CD14-positive monocyte (primary cell): ENCODE measurements at regions not wholly inside any gene's neighbourhood (a gene's known extent, or its start where the extent isn't known, plus 50 kb on each side); places are given as distances from the start of the nearest gene placed in this dataset.

Experiments used
- DNase-seq, 3 donors: peaks; one replicate each; pipeline ENCODE4 v3.0.0-alpha.2; 2011 to 2022
- H2AFZ ChIP-seq: 2 replicates; pipeline ENCODE4 v1.6.0; 2012; ENCODE audit warnings: mild to moderate bottlenecking, low read depth, low read length, inconsistent platforms; ENCODE audit not compliant: insufficient read depth, poor library complexity, severe bottlenecking
- H3K27ac ChIP-seq, 2 donors: 1 replicate in 1 of 2; 2 replicates in 1 of 2; pipeline ENCODE4 v1.5.1; 2012 to 2013; ENCODE audit warnings: low read length in 2 of 2, control low read depth in 1 of 2, inconsistent platforms in 1 of 2, low read depth in 1 of 2, mild to moderate bottlenecking in 1 of 2
- H3K27me3 ChIP-seq, 2 donors: one replicate each; pipeline versions ENCODE4 v1.6.0 to v1.6.1; 2011 to 2013; ENCODE audit warnings: low read length in 2 of 2; ENCODE audit not compliant: control insufficient read depth in 2 of 2, insufficient read depth in 2 of 2
- H3K36me3 ChIP-seq, 2 donors: replicated peaks in 1 of 2; 1 replicate in 1 of 2; 2 replicates in 1 of 2; pipeline versions ENCODE4 v1.5.1 to v1.6.1; 2012 to 2013; ENCODE audit warnings: low read length in 2 of 2, control low read depth in 1 of 2, inconsistent platforms in 1 of 2, mild to moderate bottlenecking in 1 of 2; ENCODE audit not compliant: insufficient read depth in 2 of 2, control insufficient read depth in 1 of 2
- H3K4me1 ChIP-seq, 2 donors: 1 replicate in 1 of 2; 2 replicates in 1 of 2; pipeline versions ENCODE4 v1.5.1 to v1.6.1; 2012 to 2013; ENCODE audit warnings: low read length in 2 of 2, control low read depth in 1 of 2, inconsistent platforms in 1 of 2, mild to moderate bottlenecking in 1 of 2, moderate library complexity in 1 of 2; ENCODE audit not compliant: insufficient read depth in 2 of 2, control insufficient read depth in 1 of 2
- H3K4me2 ChIP-seq: replicated peaks from 2 replicates; pipeline ENCODE3; 2012; ENCODE audit warnings: low read length, moderate library complexity, mild to moderate bottlenecking; ENCODE audit not compliant: poor library complexity, severe bottlenecking; ENCODE audit errors: extremely low read depth
- H3K4me3 ChIP-seq, 3 experiments: fragments of 200-600 bp in 1 of 3; sonication (generic) in 1 of 3; replicated peaks in 1 of 3; 1 replicate in 2 of 3; 2 replicates in 1 of 3; pipeline ENCODE4 v1.5.1; 2011 to 2013; ENCODE audit warnings: low read length in 3 of 3, mild to moderate bottlenecking in 3 of 3, control low read depth in 2 of 3, low read depth in 2 of 3, inconsistent platforms in 1 of 3, moderate library complexity in 1 of 3
- H3K79me2 ChIP-seq: 2 replicates; pipeline ENCODE4 v1.6.0; 2012; ENCODE audit warnings: mild to moderate bottlenecking, control low read depth, inconsistent platforms, low read length, moderate library complexity; ENCODE audit not compliant: insufficient read depth
- H3K9ac ChIP-seq: 2 replicates; pipeline ENCODE4 v1.6.0; 2017; ENCODE audit warnings: low read length, mild to moderate bottlenecking; ENCODE audit not compliant: insufficient read depth, poor library complexity, severe bottlenecking
- H3K9me3 ChIP-seq, 2 donors: replicated peaks in 1 of 2; 1 replicate in 1 of 2; 2 replicates in 1 of 2; pipeline versions ENCODE4 v1.5.1 to v1.6.1; 2012 to 2013; ENCODE audit warnings: low read length in 2 of 2, control low read depth in 1 of 2; ENCODE audit not compliant: control insufficient read depth in 1 of 2, insufficient read depth in 1 of 2
- H4K20me1 ChIP-seq: 2 replicates; pipeline ENCODE4 v1.6.0; 2012; ENCODE audit warnings: mild to moderate bottlenecking, low read length, control low read depth, moderate library complexity; ENCODE audit not compliant: insufficient read depth
- H3K27ac Mint-ChIP-seq, 7 donors: one replicate each; pipeline ENCODE4 v1.8.0; 2020; ENCODE audit warnings: mild to moderate bottlenecking in 7 of 7, mixed read lengths in 7 of 7, moderate library complexity in 6 of 7, inconsistent platforms in 2 of 7
- H3K27me3 Mint-ChIP-seq, 3 donors: one replicate each; pipeline ENCODE4 v1.8.0; 2021 to 2022; ENCODE audit warnings: low read depth in 3 of 3, mild to moderate bottlenecking in 3 of 3, mixed read lengths in 3 of 3, moderate library complexity in 3 of 3, inconsistent platforms in 1 of 3
- H3K36me3 Mint-ChIP-seq, 2 donors: one replicate each; pipeline ENCODE4 v1.8.0; 2020; ENCODE audit warnings: mixed read lengths in 2 of 2, inconsistent platforms in 1 of 2, mild to moderate bottlenecking in 1 of 2
- H3K4me1 Mint-ChIP-seq: one replicate; pipeline ENCODE4 v1.8.0; 2020; ENCODE audit warnings: mild to moderate bottlenecking, mixed read lengths
- H3K4me3 Mint-ChIP-seq, 2 donors: one replicate each; pipeline ENCODE4 v1.8.0; 2020; ENCODE audit warnings: mild to moderate bottlenecking in 2 of 2, mixed read lengths in 2 of 2, moderate library complexity in 1 of 2
- H3K9me3 Mint-ChIP-seq, 7 donors: one replicate each; pipeline ENCODE4 v1.8.0; 2020 to 2022; ENCODE audit warnings: mixed read lengths in 7 of 7, mild to moderate bottlenecking in 6 of 7, moderate library complexity in 6 of 7, inconsistent platforms in 2 of 7
- whole genome bisulfite sequencing: methylation state at CpG from one replicate; pipeline ENCODE4 v1.1.5; 2013; ENCODE audit warnings: missing lambda C conversion rate; ENCODE audit not compliant: insufficient coverage; 5-methylcytosine and 5-hydroxymethylcytosine counted together
- intact Hi-C, 2 donors: fragments of 100-400 bp; cut with micrococcal nuclease; formaldehyde crosslinking; loops; one replicate each; pipeline versions ENCODE4 v1.15.0 to v1.15.1; 2023
- TF ChIP-seq, protein P1 (sequence below): fragments of 200-600 bp; IDR thresholded peaks from one replicate; pipeline ENCODE4 v1.8.0; 2022; ENCODE audit warnings: antibody characterized with exemption, mild to moderate bottlenecking

DNA sequence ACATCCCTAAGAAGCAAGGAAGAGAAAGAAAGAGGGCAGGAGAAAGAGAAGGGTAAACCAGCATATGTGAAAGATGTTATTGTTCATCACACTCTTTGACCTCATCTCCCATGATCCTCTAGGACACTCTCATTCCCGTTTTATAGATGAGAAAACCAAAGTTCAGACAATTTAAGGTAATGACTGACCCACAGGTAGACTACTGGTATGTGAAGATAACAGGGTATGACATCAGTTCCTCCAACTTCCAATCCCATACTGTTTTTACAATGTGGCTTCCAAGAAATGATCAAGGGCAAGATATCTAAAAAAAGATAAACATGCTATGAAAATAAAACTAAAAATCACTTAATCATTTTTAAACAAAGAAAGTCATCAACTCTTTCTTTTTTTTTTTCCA lies 95.2 kb upstream of the TNFSF4 start:
- Mint-ChIP-seq H3K4me1 (no peaks in the 10 kb centered on the region), H3K27ac (no peak overlapping the region), H3K4me3 (no peak overlapping the region), H3K36me3 (no peaks in the 10 kb centered on the region), H3K9me3 (peaks cover 0 to 12% (median 7%) of the 10 kb centered on the region in 7 donors), H3K27me3 (no peaks in the 10 kb centered on the region)
- H3K9me3 ChIP-seq: peaks cover 3 to 5% of the 10 kb centered on the region in 2 donors
- H3K36me3 ChIP-seq: no peaks in the 10 kb centered on the region
- no peaks in the 10 kb centered on the region for H4K20me1 ChIP-seq
- no peak overlapping the region for H3K9ac ChIP-seq
- whole genome bisulfite sequencing: no CpG with 5 or more reads among the region's 1 CpG
- H2AFZ ChIP-seq: no peak overlapping the region
- TF ChIP-seq, protein P1, sequence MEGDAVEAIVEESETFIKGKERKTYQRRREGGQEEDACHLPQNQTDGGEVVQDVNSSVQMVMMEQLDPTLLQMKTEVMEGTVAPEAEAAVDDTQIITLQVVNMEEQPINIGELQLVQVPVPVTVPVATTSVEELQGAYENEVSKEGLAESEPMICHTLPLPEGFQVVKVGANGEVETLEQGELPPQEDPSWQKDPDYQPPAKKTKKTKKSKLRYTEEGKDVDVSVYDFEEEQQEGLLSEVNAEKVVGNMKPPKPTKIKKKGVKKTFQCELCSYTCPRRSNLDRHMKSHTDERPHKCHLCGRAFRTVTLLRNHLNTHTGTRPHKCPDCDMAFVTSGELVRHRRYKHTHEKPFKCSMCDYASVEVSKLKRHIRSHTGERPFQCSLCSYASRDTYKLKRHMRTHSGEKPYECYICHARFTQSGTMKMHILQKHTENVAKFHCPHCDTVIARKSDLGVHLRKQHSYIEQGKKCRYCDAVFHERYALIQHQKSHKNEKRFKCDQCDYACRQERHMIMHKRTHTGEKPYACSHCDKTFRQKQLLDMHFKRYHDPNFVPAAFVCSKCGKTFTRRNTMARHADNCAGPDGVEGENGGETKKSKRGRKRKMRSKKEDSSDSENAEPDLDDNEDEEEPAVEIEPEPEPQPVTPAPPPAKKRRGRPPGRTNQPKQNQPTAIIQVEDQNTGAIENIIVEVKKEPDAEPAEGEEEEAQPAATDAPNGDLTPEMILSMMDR: no peak
- H3K4me3 ChIP-seq: no peak overlapping the region
- no peaks in the 10 kb centered on the region for H3K27me3 ChIP-seq
- intact Hi-C loops: no loop called here
- H3K79me2 ChIP-seq: no peaks in the 10 kb centered on the region
- no peak overlapping the region for H3K4me2 ChIP-seq
- H3K4me1 ChIP-seq: no peaks in the 10 kb centered on the region
- no peak for DNase-seq
- no peak overlapping the region for H3K27ac ChIP-seq

DNA sequence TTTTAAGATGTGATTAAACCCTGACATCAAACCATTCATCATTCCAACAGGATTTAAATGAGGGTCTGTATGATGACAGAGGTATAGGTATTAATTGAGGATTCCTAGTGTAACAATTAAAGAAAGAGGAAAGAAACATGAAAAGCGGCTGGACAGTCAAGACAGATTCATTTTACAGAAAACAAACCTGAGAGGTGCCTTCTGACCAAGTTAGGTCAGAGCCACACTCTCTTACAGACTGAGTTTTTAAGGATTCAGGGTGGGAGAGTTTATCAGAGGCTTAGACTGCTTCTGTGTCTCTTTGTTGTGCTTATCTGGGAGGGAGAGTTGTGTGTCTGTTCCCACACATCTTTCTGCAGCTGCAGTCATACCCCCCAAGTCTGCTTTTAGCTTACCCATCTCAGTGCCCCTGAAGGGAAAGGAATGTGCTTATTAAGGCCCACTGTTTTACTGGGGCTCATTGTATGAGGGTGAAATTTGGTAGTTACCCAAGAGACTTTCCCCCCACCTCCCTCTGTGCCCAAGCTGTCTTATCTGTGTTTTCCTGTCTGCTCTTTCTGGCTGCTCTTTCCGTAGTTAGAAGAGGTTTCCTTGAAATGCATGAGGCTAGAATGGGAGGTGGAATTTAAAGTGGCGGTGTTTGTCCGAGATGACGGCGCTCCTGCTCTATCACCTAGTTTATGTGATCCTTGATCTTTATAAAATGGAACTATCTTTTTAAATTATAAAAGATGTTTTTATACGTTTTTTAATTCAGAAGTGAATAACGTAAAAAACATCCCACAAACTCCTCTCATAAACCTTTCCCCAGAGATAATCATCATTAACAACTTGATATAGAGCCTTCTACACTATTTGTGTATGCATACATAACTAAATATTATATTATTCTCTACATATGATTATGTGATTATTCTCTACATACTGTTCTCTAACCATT lies 96.0 kb upstream of the TNFSF4 start:
- H3K27me3 ChIP-seq: no peaks in the 10 kb centered on the region
- H3K27ac ChIP-seq: no peak overlapping the region
- H3K9ac ChIP-seq: no peak overlapping the region
- Mint-ChIP-seq H3K4me1 (no peaks in the 10 kb centered on the region), H3K27ac (peak overlapping the region in 1 of 7 donors; percentile 42), H3K4me3 (no peak overlapping the region), H3K9me3 (peaks cover 0 to 12% (median 7%) of the 10 kb centered on the region in 7 donors), H3K36me3 (no peaks in the 10 kb centered on the region), H3K27me3 (no peaks in the 10 kb centered on the region)
- no peak overlapping the region for H2AFZ ChIP-seq
- H3K9me3 ChIP-seq: peaks cover 3 to 5% of the 10 kb centered on the region in 2 donors
- DNase-seq: no peak
- no peak overlapping the region for H3K4me2 ChIP-seq
- H3K4me3 ChIP-seq: no peak overlapping the region
- intact Hi-C loops: no loop called here
- H3K4me1 ChIP-seq: no peaks in the 10 kb centered on the region
- H4K20me1 ChIP-seq: no peaks in the 10 kb centered on the region
- WGBS: no CpG with 5 or more reads among the region's 8 CpGs
- H3K79me2 ChIP-seq: no peaks in the 10 kb centered on the region
- H3K36me3 ChIP-seq: no peaks in the 10 kb centered on the region
- TF ChIP-seq, protein P1: no peak
